Iris pigment epithelial cell (primary cell): ENCODE measurements at regions not wholly inside any gene's neighbourhood (a gene's known extent, or its start where the extent isn't known, plus 50 kb on each side); places are given as distances from the start of the nearest gene placed in this dataset.

Experiments used
- DNase-seq: peaks from one replicate; pipeline ENCODE4 v3.0.0-alpha.2; 2011; ENCODE audit warnings: low read depth

DNA sequence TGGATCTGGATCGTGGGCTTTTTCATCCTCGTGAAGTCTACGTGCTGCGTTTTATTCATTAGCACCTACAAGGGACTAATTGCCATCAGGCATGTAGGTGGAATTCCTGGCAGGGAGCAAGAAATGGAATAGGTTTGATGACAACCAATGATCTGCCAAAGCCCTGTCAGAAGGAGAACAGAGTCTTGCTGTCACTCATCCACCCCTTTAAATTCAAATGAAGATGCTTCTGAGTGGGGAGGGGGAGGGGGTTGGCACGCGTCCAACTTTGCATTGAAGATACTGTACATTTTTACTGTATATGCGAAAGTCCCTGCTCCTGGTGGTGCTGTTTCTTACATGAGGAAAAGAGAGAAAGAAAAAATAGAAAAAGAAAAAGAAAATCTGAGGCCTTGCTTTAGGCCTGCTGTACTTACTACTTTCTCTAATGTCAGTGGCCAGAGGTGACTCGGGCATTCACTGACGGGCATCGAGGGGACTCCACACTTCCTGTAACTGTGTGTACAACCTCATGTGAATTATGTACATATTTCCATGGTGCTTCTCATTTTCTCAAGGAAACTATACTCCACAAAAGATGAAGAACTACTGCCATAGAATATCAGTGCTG, 569.1 kb downstream of the INHBA start:
- no peak for DNase-seq

GRCh38 chr7:41131956-41132355, 570.9 kb downstream of the INHBA start:
- no peak for DNase-seq

DNA sequence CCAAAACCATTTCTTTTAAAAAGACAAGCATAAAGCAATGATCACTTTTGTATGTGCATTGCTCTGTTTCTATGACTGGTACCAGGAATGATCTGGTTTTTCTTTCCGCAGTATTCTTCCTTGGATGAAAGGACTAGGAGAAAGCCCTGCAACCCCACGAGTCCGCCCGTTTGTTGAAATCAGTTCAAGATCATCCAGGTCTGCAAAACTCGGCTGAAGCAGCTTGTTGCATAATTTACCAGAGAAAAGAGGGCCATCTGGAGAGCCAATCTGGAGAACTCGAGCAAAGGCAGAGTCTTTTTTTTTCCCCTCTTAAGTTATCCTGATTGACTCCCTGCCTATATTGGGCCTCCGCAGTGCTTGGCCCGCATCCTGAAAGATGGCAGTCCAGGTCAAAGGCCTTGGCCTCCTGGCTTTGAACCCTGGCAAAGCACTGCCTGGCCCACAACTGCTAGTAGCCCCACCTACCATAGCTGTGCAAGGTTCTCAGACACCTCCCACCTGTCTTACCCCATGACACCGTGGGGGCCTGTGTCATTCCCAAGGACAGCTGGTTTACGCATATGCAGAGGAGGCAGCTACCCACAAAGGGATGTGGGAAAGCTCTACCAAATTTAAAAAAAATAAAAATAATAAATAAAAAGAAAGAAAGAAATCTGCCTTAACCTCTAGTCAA, 572.2 kb downstream of the INHBA start:
- no peak for DNase-seq

- no peak for DNase-seq
Observed at GRCh38 chr7:41130086-41130485, 572.8 kb downstream of the INHBA start.

DNA sequence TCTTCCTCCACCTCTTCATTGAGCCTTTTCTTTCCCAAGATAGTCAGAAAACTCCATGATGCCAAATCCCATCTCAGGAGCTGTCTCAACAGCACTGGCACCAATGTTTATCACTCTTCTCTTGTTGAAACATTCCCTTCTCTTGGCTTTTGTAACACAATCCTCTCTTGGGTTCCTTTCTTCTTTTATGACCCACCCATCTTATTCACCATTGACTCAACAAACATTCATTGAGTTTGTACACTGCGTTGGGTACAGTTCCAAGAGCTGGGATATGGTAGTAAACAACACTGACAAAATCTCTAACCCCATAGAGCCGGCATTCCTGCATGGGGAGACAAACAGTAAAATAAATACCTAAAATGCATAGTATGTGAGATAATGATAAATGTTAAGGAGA, 577.5 kb downstream of the INHBA start:
- DNase-seq = no peak

DNA sequence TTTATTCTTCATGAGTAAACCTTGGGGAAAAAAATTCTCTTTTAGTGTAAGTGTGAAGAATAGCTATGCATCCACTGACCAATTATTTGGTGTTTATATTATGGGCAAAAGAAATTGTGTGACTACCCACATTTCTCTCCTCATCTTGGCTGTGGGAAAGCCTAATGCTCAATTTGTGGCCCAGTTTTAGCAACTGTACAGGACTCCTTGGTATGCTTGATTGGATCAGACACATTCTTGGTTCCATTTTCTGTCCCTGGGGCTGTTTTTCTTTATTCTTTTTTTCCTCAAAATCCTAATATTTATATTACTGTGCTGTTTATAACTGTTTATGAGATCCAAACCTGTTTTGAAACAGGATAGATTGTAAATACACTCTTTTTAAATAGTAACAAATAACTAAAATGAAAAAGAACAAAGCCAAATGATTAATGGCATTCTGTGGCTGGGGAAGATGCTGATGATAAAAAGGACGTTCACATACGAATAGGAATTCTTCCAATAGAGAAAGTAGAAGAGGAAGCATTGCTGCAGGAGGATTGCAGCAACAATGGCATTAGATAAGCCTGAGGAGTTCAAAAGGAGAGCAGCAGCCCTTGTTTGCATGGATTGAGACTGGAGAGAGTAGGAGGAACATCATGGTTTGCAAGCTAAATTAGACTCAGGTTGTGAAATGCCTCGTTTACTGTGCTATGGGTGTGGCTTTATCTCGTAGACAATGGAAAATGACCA, 580.5 kb downstream of the INHBA start:
- DNase-seq = no peak

DNA sequence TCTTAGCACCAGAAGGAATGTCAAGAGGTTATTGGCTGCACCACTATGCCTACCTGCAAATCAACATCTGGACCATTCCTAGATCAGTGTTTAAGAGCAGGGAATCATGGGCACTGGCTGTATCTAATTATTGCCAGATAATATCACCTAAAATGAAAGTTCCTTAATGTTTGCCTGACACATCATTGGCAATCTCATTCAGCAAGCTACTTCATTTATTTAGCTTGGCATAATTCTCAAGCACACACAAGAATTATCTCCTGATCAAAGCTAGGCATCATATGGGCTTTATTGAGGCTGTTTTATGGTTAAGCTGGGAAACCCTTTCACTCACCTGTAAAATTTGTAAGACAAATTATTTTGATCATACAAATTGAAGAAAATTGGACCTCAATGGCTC, 581.7 kb downstream of the INHBA start:
- no peak for DNase-seq

- DNase-seq = no peak
Observed at GRCh38 chr7:41118486-41118885, 584.4 kb downstream of the INHBA start.

DNA sequence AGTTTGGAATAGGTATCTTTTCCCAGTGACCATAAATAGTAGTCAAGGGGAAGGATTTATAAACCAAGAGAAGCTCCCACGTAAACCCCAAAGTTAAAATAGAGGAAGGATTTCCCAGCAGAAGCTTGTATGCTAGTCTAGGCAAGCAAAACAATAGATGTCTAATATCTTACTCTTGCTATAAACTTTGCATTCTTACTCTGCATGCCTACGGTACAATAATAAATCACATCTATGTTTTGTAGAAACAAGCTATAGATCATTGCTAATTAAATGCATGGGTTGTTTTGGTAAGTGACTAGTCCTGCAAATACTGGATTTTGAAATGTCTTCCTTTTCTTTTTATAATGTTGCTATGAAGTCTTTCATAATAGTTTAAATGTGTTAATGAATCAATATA, 585.5 kb downstream of the INHBA start:
- no peak for DNase-seq

- DNase-seq = no peak
Observed at GRCh38 chr7:41116817-41117216, 586.1 kb downstream of the INHBA start.

DNA sequence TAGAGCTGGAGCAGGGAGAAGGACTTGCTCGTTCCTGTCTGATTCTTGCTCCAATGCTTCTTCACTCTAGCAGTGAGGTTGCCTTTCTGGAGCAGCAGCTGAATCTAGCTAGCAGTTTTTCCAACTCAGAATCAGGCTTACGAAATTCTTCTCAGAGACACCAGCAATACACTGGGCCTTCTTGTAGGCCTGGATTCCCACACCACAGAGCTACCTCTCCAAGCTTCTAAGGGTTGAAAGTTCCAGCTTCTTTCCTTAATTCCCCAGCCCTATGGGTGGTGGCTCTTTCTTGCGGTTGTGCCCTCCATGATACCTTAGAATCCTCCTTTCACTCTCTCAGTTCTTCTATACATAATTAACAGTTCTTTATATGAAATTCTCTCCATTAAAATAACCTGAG, 586.6 kb downstream of the INHBA start:
- DNase-seq = no peak

DNA sequence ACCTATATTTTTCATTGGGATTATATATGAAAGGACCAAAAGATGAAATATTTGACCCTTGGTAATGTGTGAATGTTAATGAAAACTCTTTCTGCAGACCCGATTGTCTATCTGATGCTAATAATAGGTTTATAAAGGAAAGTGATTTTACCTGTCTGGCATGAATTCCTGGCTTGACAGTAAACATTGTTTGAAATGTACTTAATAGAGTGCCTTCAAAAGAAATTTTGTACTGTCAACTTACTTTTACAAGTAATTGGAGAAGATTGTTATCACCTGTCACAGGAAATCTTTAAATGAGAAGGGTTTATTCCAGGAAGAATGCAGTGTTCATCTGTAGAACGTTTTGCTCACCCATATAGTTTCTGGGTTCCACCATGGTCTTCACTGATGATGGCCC, 588.2 kb downstream of the INHBA start:
- no peak for DNase-seq

- peak; percentile 32 for DNase-seq
Observed at GRCh38 chr7:41114131-41114530, 588.8 kb downstream of the INHBA start.

GRCh38 chr7:41113719-41114118, 589.2 kb downstream of the INHBA start:
- no peak for DNase-seq

DNA sequence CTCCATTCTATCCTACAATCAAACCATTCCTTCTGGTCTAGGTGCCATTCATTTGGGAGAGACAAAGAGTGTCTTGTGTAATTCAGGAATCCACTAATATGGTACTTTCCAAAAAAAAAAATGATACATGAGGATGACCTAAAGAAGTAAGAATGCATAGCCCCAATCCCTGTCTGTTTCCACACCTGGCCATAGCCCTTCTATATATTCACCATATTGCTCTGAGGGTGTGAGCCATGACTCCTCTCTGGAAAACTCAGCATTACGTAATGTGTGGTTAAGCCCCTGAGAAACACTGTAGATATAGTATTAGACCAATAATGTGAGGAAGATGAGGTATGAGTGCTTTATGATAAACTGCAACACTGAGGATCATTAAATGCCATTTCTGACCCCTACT, 592.7 kb downstream of the INHBA start:
- DNase-seq = peak; percentile 71

DNA sequence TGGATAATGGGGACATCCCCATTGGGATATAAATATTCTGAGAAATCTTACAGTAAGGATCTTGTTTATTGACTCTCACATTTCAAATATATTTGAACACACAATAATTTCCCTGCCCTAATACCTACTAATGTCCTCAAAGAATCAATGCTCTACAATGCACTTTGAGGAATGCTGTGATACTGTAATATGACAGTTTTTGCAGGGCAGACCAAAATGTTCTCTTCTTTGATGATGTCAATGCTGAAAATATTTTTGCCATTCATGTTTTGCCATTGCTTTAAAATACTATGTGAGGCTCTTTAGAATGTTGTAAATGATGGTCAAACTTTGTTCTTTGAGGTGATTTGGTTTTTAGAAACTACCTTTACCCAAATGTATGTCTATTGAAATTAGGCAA, 594.1 kb downstream of the INHBA start:
- no peak for DNase-seq

DNA sequence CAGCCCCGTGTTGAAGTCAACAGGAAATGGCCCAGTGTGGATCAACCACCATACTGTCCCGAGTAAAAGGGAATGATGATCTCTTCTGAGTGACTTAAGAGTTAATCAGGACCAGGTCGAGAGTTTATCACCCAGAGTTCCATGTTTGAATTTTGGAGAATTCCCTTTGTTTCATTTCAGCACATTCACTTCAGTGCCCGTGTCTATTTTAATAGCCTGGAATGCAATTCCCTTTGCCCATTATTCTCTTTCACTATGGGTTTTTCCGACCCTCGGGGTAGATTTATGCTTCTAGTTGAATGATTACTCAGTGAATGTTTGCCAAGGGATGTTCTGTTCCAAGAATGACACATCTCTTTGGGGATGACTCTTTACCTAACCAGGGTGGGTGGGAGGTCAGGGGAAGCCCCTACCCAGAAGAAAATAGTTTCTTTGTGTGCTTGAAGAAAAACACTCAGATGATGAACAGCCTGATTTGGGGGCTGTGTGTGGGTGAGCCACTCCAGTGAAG, 594.9 kb downstream of the INHBA start:
- peak; percentile 42 for DNase-seq

DNA sequence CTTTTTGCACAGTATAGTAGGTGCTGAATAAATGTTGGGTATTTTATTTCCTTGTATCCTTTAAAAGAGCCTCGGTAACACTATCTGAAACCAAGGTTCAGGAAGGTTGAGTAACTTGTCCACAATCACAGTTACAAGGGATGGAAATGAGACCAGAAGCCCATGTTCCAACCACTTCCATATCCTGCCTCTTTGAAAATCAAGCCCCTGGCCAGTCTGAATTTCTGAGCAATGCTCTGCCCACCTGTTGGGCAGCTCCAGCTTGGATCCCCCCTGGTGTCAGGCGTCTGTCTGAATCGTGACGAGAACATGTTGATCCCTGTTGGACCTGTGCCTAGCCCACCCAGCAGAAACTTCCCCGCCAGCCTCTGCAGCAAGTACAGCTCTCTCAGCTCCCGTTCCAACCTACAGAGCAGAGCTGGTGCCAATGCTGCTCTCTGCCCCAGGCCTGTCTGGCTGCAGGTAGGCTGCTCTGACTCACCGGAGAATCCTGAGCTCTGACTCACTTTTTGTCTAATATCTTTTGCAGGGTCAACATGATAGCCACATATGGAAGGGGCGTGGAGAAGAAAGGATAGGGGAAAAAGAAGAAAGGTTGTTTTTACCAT, 595.5 kb downstream of the INHBA start:
- DNase-seq = peak; percentile 61

GRCh38 chr7:41104631-41105030, 598.3 kb downstream of the INHBA start:
- DNase-seq = no peak

- peak; percentile 57 for DNase-seq
Observed at GRCh38 chr7:41103331-41103730, 599.6 kb downstream of the INHBA start.

DNA sequence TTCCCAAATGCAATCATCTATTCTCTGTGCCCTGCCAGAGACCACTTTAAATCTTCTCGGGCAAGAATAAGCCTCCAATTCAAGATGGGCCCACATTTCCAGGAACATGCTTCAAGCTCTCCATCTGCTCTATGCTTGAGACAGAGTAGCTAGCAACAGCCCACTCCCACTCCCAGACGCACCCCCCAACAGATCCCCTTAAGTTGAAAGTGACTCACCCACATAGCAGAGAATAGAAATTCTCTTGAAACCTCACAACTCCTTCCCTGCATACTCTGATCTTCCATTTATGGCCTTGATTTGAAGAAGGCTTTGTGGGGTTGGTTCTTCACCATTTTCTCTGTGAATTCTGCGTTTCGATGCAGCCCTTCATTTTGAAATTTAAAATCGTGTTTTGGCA, 604.0 kb downstream of the INHBA start:
- no peak for DNase-seq

- DNase-seq = no peak
Observed at GRCh38 chr7:41098402-41098801, 604.5 kb downstream of the INHBA start.

- peak; percentile 69 for DNase-seq
Observed at GRCh38 chr7:41097501-41097900, 605.4 kb downstream of the INHBA start.
